ENCODE measurements at regions not wholly inside any gene's neighbourhood (a gene's known extent, or its start where the extent isn't known, plus 50 kb on each side); places are given as distances from the start of the nearest gene placed in this dataset.

DNA sequence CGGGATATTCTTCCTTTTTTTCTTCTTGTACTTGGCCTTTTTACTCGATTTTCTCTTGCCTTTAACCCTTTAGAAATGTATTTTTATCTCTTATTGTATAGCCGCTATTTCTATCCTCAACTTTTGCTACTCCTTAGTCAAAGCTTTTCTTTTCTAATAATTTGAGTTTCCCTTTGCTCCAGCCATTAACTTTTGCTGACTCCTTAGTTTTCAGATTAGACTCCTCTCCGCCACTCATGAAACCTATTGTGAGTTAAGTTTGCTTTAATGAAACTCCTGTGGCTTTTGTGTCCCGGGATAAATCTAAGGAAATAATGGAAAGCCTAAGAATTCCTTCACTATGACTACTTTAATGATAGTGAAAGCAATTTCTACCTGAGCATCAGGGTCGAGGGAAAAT, 590.3 kb upstream of the CITED2 start:
- no peaks in the 10 kb centered on the region for H3K27me3 Mint-ChIP-seq (ENCODE audit: unreplicated experiment)
- DNase-seq (ENCODE audit: extremely low spot score, unreplicated experiment): no peak
- peaks cover 3% of the 10 kb centered on the region for H3K9me3 Mint-ChIP-seq (ENCODE audit: unreplicated experiment)
- TF ChIP-seq, protein P1, sequence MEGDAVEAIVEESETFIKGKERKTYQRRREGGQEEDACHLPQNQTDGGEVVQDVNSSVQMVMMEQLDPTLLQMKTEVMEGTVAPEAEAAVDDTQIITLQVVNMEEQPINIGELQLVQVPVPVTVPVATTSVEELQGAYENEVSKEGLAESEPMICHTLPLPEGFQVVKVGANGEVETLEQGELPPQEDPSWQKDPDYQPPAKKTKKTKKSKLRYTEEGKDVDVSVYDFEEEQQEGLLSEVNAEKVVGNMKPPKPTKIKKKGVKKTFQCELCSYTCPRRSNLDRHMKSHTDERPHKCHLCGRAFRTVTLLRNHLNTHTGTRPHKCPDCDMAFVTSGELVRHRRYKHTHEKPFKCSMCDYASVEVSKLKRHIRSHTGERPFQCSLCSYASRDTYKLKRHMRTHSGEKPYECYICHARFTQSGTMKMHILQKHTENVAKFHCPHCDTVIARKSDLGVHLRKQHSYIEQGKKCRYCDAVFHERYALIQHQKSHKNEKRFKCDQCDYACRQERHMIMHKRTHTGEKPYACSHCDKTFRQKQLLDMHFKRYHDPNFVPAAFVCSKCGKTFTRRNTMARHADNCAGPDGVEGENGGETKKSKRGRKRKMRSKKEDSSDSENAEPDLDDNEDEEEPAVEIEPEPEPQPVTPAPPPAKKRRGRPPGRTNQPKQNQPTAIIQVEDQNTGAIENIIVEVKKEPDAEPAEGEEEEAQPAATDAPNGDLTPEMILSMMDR (IDR thresholded peaks at IDR 0.05): no peak
- peaks cover 3% of the 10 kb centered on the region for H3K36me3 Mint-ChIP-seq (ENCODE audit: unreplicated experiment)
- peak overlapping the region; percentile 82 for H3K27ac Mint-ChIP-seq (ENCODE audit: unreplicated experiment)
- H3K4me1 Mint-ChIP-seq (ENCODE audit: unreplicated experiment): peaks cover 63% of the 10 kb centered on the region
- H3K4me3 Mint-ChIP-seq (ENCODE audit: unreplicated experiment): no peak overlapping the region

DNA sequence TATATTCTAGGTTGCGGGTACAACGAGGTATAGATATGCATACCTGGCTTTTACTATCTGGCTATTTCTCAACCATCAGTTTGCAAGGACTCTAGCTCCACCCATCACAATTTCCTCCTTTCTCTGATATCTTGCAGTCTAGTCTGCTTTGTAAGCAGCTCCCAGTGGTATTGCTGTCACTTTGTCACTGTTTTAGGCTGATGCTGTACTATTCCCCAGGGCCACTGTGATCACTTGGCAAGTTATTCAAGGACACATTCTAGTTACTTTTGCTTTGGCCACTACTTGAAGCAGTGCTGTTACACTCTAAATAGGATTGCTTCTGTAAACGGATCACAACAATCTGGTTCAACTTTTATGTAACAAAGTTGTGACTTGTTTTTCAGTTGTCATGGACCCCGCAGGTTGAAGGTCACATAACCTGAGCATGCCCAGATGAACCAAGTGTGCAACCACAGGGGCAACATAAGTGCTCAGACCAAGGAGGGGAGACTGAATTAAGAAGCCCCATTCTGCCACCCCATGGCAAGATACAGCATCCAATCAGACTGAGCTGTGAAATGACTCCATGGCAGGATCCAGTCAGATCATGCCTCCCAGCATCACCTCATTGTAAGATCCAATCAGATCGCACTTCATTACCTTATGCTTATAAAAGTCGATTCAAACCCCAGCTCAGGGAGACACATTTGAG, 588.4 kb upstream of the CITED2 start:
- TF ChIP-seq, protein P1 (IDR thresholded peaks at IDR 0.05): no peak
- Mint-ChIP-seq H3K4me1 (ENCODE audit: unreplicated experiment) (peaks cover 71% of the 10 kb centered on the region), H3K4me3 (ENCODE audit: unreplicated experiment) (no peak overlapping the region), H3K9me3 (ENCODE audit: unreplicated experiment) (no peaks in the 10 kb centered on the region), H3K27me3 (ENCODE audit: unreplicated experiment) (no peaks in the 10 kb centered on the region), H3K27ac (ENCODE audit: unreplicated experiment) (no peak overlapping the region), H3K36me3 (ENCODE audit: unreplicated experiment) (no peaks in the 10 kb centered on the region)
- no peak for DNase-seq (ENCODE audit: extremely low spot score, unreplicated experiment)

DNA sequence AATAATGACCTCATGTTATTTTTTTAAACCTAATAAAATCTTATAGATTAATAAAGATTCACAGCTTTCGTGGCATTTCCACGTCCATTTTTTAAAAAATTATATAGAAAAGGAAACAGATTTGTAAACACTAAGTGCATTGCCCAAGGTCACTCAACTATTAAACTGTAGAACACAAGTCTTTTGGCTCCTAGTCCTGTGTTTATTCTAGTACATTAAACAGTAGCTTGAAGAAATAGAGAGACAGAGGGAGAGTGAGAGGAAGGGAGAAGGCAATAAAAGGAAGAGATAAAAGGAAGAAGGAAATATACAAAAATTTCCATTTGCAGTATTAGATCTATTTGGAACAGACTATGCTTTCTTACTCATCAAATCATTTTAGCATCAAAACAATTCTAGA, 586.7 kb upstream of the CITED2 start:
- H3K36me3 Mint-ChIP-seq (ENCODE audit: unreplicated experiment): no peaks in the 10 kb centered on the region
- no peaks in the 10 kb centered on the region for H3K9me3 Mint-ChIP-seq (ENCODE audit: unreplicated experiment)
- peaks cover 59% of the 10 kb centered on the region for H3K4me1 Mint-ChIP-seq (ENCODE audit: unreplicated experiment)
- TF ChIP-seq, protein P1 (IDR thresholded peaks at IDR 0.05): no peak
- no peaks in the 10 kb centered on the region for H3K27me3 Mint-ChIP-seq (ENCODE audit: unreplicated experiment)
- peak overlapping the region; percentile 59 for H3K27ac Mint-ChIP-seq (ENCODE audit: unreplicated experiment)
- DNase-seq (ENCODE audit: extremely low spot score, unreplicated experiment): no peak
- H3K4me3 Mint-ChIP-seq (ENCODE audit: unreplicated experiment): no peak overlapping the region

DNA sequence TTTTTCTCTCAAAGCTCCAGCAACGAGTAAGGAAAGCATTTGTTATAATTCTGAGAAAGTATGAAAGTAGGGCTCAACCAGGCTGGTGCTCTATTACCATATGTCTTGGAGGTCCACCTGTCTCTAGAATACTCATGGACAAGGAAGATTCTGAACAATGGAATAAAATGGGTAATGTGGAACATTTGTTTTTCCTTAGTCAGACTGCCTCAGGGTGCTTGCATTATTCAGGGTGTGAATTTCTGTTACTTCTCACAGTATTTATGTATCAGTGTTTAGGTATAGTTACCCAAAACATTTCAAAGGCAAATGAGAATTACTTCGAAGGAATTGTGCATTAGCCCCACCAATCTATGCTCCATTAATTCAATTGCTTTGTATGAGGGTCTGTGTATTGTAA, 586.2 kb upstream of the CITED2 start:
- TF ChIP-seq, protein P1 (IDR thresholded peaks at IDR 0.05): no peak
- H3K27ac Mint-ChIP-seq (ENCODE audit: unreplicated experiment): peak overlapping the region; percentile 59
- no peaks in the 10 kb centered on the region for H3K27me3 Mint-ChIP-seq (ENCODE audit: unreplicated experiment)
- no peak overlapping the region for H3K4me3 Mint-ChIP-seq (ENCODE audit: unreplicated experiment)
- no peaks in the 10 kb centered on the region for H3K36me3 Mint-ChIP-seq (ENCODE audit: unreplicated experiment)
- peaks cover 4% of the 10 kb centered on the region for H3K9me3 Mint-ChIP-seq (ENCODE audit: unreplicated experiment)
- peaks cover 61% of the 10 kb centered on the region for H3K4me1 Mint-ChIP-seq (ENCODE audit: unreplicated experiment)
- no peak for DNase-seq (ENCODE audit: extremely low spot score, unreplicated experiment)

DNA sequence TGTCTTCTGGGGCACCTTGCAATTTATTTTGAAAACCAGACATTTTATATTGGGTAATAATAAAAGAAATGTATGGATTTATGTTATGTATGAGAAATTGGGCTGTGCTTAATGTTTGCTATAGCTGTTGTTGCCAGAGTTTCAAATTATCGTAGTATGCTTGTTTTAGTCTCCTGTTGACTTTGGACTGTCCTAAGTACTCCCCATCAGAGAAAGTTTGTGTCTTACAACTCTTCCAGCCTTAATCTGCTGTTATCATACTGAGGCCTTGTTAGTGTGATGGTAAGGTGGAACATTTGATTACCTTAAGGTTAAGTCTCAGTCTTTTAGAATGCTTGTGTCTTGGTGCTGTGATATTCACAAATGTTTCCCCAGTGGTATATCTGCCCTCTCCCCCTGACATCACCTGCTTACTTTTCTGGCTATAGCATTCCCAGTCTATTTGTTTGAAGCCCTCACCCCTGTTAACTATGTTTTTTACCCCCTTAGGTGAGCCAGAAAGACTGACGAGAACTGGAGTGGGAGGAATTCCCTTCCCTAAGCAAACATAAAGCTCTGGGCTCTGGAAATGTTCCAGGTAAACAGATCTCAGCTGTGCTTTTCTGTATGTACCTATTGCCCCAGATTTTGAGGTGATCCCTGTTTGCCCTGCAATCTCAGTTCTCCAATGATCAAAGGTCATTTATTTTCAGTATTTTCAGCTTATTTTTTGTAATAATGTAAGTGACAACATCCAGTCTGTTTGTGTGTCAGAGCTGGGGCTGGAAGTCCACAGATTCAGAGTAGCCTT, 581.1 kb upstream of the CITED2 start:
- no peak for DNase-seq (ENCODE audit: extremely low spot score, unreplicated experiment)
- peaks cover 7% of the 10 kb centered on the region for H3K36me3 Mint-ChIP-seq (ENCODE audit: unreplicated experiment)
- H3K4me3 Mint-ChIP-seq (ENCODE audit: unreplicated experiment): no peak overlapping the region
- TF ChIP-seq, protein P1 (IDR thresholded peaks at IDR 0.05): no peak
- H3K27ac Mint-ChIP-seq (ENCODE audit: unreplicated experiment): peak overlapping the region; percentile 67
- peaks cover 26% of the 10 kb centered on the region for H3K4me1 Mint-ChIP-seq (ENCODE audit: unreplicated experiment)
- peaks cover 31% of the 10 kb centered on the region for H3K9me3 Mint-ChIP-seq (ENCODE audit: unreplicated experiment)
- no peaks in the 10 kb centered on the region for H3K27me3 Mint-ChIP-seq (ENCODE audit: unreplicated experiment)

Measured in osteocyte (in vitro differentiated cells).